ENCODE measurements at regions not wholly inside any gene's neighbourhood (a gene's known extent, or its start where the extent isn't known, plus 50 kb on each side); places are given as distances from the start of the nearest gene placed in this dataset.

DNA sequence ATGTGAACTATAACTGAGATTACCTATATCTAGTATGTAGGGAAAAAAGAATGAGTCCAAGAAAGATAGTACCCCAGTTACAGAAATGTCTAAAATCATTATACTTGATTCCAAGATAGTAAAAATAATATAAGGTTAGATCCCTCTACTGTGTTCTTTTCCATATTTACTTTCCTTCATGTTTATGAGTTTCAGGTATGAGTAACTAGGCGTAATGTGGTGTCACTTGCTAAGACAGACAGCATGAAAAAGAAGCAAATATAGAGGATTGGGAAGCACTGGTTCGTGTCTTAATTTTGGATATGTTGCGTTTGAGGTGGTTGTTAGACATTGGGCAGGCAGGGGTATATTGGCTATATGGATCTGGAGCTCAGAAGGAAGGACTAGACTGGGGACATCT, 168.1 kb upstream of the PFN2 start:
- TF ChIP-seq, protein P1, sequence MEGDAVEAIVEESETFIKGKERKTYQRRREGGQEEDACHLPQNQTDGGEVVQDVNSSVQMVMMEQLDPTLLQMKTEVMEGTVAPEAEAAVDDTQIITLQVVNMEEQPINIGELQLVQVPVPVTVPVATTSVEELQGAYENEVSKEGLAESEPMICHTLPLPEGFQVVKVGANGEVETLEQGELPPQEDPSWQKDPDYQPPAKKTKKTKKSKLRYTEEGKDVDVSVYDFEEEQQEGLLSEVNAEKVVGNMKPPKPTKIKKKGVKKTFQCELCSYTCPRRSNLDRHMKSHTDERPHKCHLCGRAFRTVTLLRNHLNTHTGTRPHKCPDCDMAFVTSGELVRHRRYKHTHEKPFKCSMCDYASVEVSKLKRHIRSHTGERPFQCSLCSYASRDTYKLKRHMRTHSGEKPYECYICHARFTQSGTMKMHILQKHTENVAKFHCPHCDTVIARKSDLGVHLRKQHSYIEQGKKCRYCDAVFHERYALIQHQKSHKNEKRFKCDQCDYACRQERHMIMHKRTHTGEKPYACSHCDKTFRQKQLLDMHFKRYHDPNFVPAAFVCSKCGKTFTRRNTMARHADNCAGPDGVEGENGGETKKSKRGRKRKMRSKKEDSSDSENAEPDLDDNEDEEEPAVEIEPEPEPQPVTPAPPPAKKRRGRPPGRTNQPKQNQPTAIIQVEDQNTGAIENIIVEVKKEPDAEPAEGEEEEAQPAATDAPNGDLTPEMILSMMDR (conservative IDR thresholded peaks at IDR 0.05; ENCODE audit: low read depth, low read length), result no peak
- no peak for TF ChIP-seq EZH2 (IDR thresholded peaks at IDR 0.05; ENCODE audit: borderline replicate concordance, low read depth, low read length, poor library complexity, severe bottlenecking)
